NOMO-1 (cell line): ENCODE measurements at regions not wholly inside any gene's neighbourhood (a gene's known extent, or its start where the extent isn't known, plus 50 kb on each side); places are given as distances from the start of the nearest gene placed in this dataset.

Experiments used
- DNase-seq, 2 experiments: peaks; one replicate each; lab custom pipeline; 2025; ENCODE audit not compliant: unreplicated experiment in 2 of 2; lab: John Stamatoyannopoulos, UW

GRCh38 chr14:38904959-38905358, 198.1 kb downstream of the SEC23A start:
- DNase-seq: no peak

GRCh38 chr14:38901791-38902190, 201.2 kb downstream of the SEC23A start:
- DNase-seq: no peak

GRCh38 chr14:38900887-38901286, 202.1 kb downstream of the SEC23A start:
- DNase-seq: no peak

GRCh38 chr14:38887696-38888095, 215.3 kb downstream of the SEC23A start:
- DNase-seq: no peak

GRCh38 chr14:38884109-38884508, 218.9 kb downstream of the SEC23A start:
- DNase-seq: no peak

- DNase-seq: no peak
Observed at GRCh38 chr14:38883127-38883526, 219.9 kb downstream of the SEC23A start.

- no peak for DNase-seq
Observed at GRCh38 chr14:38882533-38882932, 220.5 kb downstream of the SEC23A start.

- DNase-seq: no peak
Observed at GRCh38 chr14:38880643-38881524, 222.2 kb downstream of the SEC23A start.

GRCh38 chr14:38877744-38878388, 225.2 kb downstream of the SEC23A start:
- no peak for DNase-seq

- DNase-seq: no peak
Observed at GRCh38 chr14:38874721-38875120, 228.3 kb downstream of the SEC23A start.

- DNase-seq: peak in 1 of 2 experiments; percentile 48
Observed at GRCh38 chr14:38873941-38874612, 229.0 kb downstream of the SEC23A start.

GRCh38 chr14:38870296-38870836, 232.7 kb downstream of the SEC23A start:
- no peak for DNase-seq

- no peak for DNase-seq
Observed at GRCh38 chr14:38868399-38869290, 234.4 kb downstream of the SEC23A start.

GRCh38 chr14:38867561-38868150, 235.4 kb downstream of the SEC23A start:
- DNase-seq: peak; percentile 34 to 56

- DNase-seq: no peak
Observed at GRCh38 chr14:38866461-38866860, 236.6 kb downstream of the SEC23A start.

- DNase-seq: no peak
Observed at GRCh38 chr14:38862366-38862765, 240.7 kb downstream of the SEC23A start.

GRCh38 chr14:38860530-38860929, 242.5 kb downstream of the SEC23A start:
- no peak for DNase-seq

GRCh38 chr14:38856798-38857197, 246.2 kb downstream of the SEC23A start:
- DNase-seq: no peak

- no peak for DNase-seq
Observed at GRCh38 chr14:38855513-38855912, 247.5 kb downstream of the SEC23A start.

GRCh38 chr14:38851111-38851510, 251.9 kb downstream of the SEC23A start:
- no peak for DNase-seq
